ENCODE measurements at regions not wholly inside any gene's neighbourhood (a gene's known extent, or its start where the extent isn't known, plus 50 kb on each side); places are given as distances from the start of the nearest gene placed in this dataset.

- FAIRE-seq (no peak), DNase-seq (ENCODE audit: low spot score) (no peak)
Observed at GRCh38 chr6:88251301-88251700, 85.2 kb upstream of the CNR1 start.

GRCh38 chr6:88248709-88249321 lies 82.7 kb upstream of the CNR1 start:
- FAIRE-seq (no peak), DNase-seq (ENCODE audit: low spot score) (no peak)

- FAIRE-seq (no peak), DNase-seq (ENCODE audit: low spot score) (no peak)
Observed at GRCh38 chr6:88246654-88247053, 80.5 kb upstream of the CNR1 start.

GRCh38 chr6:88244721-88245120 lies 78.6 kb upstream of the CNR1 start:
- no peak for FAIRE-seq

GRCh38 chr6:88238901-88239300 lies 72.8 kb upstream of the CNR1 start:
- DNase-seq (ENCODE audit: low spot score) (no peak), FAIRE-seq (no peak)

More at GRCh38 chr6:88244721-88245120, 78.6 kb upstream of the CNR1 start:
- no peak for DNase-seq (ENCODE audit: low spot score)

- FAIRE-seq, result no peak
- no peak for DNase-seq (ENCODE audit: low spot score)
Observed at GRCh38 chr6:88238065-88238464, 71.9 kb upstream of the CNR1 start.

GRCh38 chr6:88236612-88237360 lies 70.6 kb upstream of the CNR1 start:
- FAIRE-seq (no peak), DNase-seq (ENCODE audit: low spot score) (no peak)

GRCh38 chr6:88232753-88233152 lies 66.6 kb upstream of the CNR1 start:
- DNase-seq (ENCODE audit: low spot score) (no peak), FAIRE-seq (no peak)

- FAIRE-seq, result no peak
- DNase-seq (ENCODE audit: low spot score), result no peak
Observed at GRCh38 chr6:88223298-88223697, 57.2 kb upstream of the CNR1 start.

- no peak for FAIRE-seq
- no peak for DNase-seq (ENCODE audit: low spot score)
Observed at GRCh38 chr6:88220493-88220892, 54.3 kb upstream of the CNR1 start.

GRCh38 chr6:88216182-88216581 lies 50.0 kb upstream of the CNR1 start:
- no peak for DNase-seq (ENCODE audit: low spot score)
- no peak for FAIRE-seq

Measured in RCC 7860 (cell line).